MM.1S (cell line): ENCODE measurements at regions not wholly inside any gene's neighbourhood (a gene's known extent, or its start where the extent isn't known, plus 50 kb on each side); places are given as distances from the start of the nearest gene placed in this dataset.
"Not testable (repeated sequence)": the region's sequence is repeated elsewhere in the genome, so short reads cannot be mapped to it uniquely, and the experiment has no call there.

Source experiments
- DNase-seq: peaks from one replicate; pipeline ENCODE4 v3.0.0-alpha.2; 2015
- H2AFZ ChIP-seq: fragments of 300-600 bp; sonication (generic); 2 replicates; pipeline ENCODE4 v1.6.0; 2016; ENCODE audit warnings: antibody characterized with exemption, low read length
- H3F3A ChIP-seq: fragments of 300-600 bp; sonication (generic); 2 replicates; pipeline ENCODE4 v1.6.1; 2016; ENCODE audit warnings: mild to moderate bottlenecking, antibody characterized with exemption, low read length, moderate library complexity, mixed read lengths; ENCODE audit not compliant: insufficient read depth
- H3K27ac ChIP-seq: fragments of 300-600 bp; sonication (generic); 2 replicates; pipeline ENCODE4 v1.5.1; 2016; ENCODE audit warnings: mild to moderate bottlenecking, low read length
- H3K27me3 ChIP-seq: fragments of 300-600 bp; sonication (generic); replicated peaks from 2 replicates; pipeline ENCODE4 v1.6.0; 2016; ENCODE audit warnings: low read length; ENCODE audit not compliant: insufficient read depth
- H3K36me3 ChIP-seq: fragments of 300-600 bp; sonication (generic); replicated peaks from 2 replicates; pipeline ENCODE4 v1.6.1; 2016; ENCODE audit warnings: mild to moderate bottlenecking, low read length, mixed read lengths; ENCODE audit not compliant: insufficient read depth
- H3K4me1 ChIP-seq: fragments of 300-600 bp; sonication (generic); 2 replicates; pipeline ENCODE4 v1.6.1; 2016; ENCODE audit warnings: low read length, mixed read lengths
- H3K4me2 ChIP-seq: fragments of 300-600 bp; sonication (generic); 2 replicates; pipeline ENCODE4 v1.6.0; 2016; ENCODE audit warnings: low read depth, low read length
- H3K4me3 ChIP-seq: fragments of 300-600 bp; sonication (generic); 2 replicates; pipeline ENCODE4 v1.5.1; 2016; ENCODE audit warnings: low read length, mixed read lengths
- H3K79me2 ChIP-seq: fragments of 300-600 bp; sonication (generic); 2 replicates; pipeline ENCODE4 v1.6.1; 2016; ENCODE audit warnings: mixed run types, low read length, mixed read lengths
- H3K9ac ChIP-seq: fragments of 300-600 bp; sonication (generic); 2 replicates; pipeline ENCODE4 v1.6.1; 2016; ENCODE audit warnings: low read length, mixed read lengths
- H3K9me2 ChIP-seq: fragments of 300-600 bp; sonication (generic); replicated peaks from 2 replicates; pipeline ENCODE4 v1.6.1; 2016; ENCODE audit warnings: mild to moderate bottlenecking, low read length, mixed read lengths; ENCODE audit not compliant: insufficient read depth
- H3K9me3 ChIP-seq: fragments of 300-600 bp; sonication (generic); replicated peaks from 2 replicates; pipeline ENCODE4 v1.6.1; 2016; ENCODE audit warnings: mild to moderate bottlenecking, low read length, mixed read lengths; ENCODE audit not compliant: insufficient read depth
- H4K20me1 ChIP-seq: fragments of 300-600 bp; sonication (generic); 2 replicates; pipeline ENCODE4 v1.6.1; 2016; ENCODE audit warnings: mild to moderate bottlenecking, low read length, moderate library complexity, mixed read lengths; ENCODE audit not compliant: insufficient read depth
- EZH2 ChIP-seq: fragments of 300-600 bp; sonication (generic); optimal IDR thresholded peaks from 2 replicates; pipeline ENCODE3; 2017; ENCODE audit warnings: low read depth, mild to moderate bottlenecking, antibody characterized with exemption, low read length, mixed read lengths
- EZH2phosphoT487 ChIP-seq: fragments of 300-600 bp; sonication (generic); IDR thresholded peaks from 2 replicates; pipeline ENCODE4 v1.6.1; 2018; ENCODE audit warnings: antibody characterized with exemption, low read length
- TF ChIP-seq, protein P1 (sequence below): fragments of 300-600 bp; sonication (generic); IDR thresholded peaks from 2 replicates; pipeline ENCODE4 v1.5.1; 2016; ENCODE audit warnings: antibody characterized with exemption, low read length, mixed read lengths

DNA sequence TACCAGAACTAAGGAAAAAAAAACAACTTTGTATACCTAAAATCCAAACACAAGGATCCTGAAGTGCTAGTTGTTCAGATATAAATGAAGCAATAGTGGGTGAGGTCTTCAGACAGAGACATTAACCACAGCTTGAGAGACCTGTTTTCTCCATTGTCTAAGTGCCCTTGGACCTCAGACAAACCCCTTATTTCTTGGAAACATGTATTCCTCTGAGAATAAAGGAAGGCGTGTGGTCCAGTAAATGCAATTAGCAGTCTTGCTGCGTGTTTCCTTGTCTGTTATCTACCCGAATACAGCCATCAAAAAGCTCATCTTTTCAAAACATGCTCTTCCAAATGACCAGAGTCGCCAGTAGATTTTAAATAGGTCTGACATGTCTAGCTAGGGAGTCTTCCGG is 291.1 kb upstream of the NFIA start:
- no peak overlapping the region for H3K4me3 ChIP-seq
- no peaks in the 10 kb centered on the region for H3K9me2 ChIP-seq
- no peaks in the 10 kb centered on the region for H3K27me3 ChIP-seq
- no peaks in the 10 kb centered on the region for H3K79me2 ChIP-seq
- no peak overlapping the region for H3K4me2 ChIP-seq
- no peaks in the 10 kb centered on the region for H3K36me3 ChIP-seq
- H4K20me1 ChIP-seq: no peaks in the 10 kb centered on the region
- H3K9ac ChIP-seq: no peak overlapping the region
- no peak for TF ChIP-seq EZH2
- TF ChIP-seq EZH2phosphoT487: no peak
- TF ChIP-seq, protein P1, sequence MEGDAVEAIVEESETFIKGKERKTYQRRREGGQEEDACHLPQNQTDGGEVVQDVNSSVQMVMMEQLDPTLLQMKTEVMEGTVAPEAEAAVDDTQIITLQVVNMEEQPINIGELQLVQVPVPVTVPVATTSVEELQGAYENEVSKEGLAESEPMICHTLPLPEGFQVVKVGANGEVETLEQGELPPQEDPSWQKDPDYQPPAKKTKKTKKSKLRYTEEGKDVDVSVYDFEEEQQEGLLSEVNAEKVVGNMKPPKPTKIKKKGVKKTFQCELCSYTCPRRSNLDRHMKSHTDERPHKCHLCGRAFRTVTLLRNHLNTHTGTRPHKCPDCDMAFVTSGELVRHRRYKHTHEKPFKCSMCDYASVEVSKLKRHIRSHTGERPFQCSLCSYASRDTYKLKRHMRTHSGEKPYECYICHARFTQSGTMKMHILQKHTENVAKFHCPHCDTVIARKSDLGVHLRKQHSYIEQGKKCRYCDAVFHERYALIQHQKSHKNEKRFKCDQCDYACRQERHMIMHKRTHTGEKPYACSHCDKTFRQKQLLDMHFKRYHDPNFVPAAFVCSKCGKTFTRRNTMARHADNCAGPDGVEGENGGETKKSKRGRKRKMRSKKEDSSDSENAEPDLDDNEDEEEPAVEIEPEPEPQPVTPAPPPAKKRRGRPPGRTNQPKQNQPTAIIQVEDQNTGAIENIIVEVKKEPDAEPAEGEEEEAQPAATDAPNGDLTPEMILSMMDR: no peak
- no peak overlapping the region for H3K27ac ChIP-seq
- no peaks in the 10 kb centered on the region for H3K9me3 ChIP-seq
- DNase-seq: no peak
- H3F3A ChIP-seq: no peaks in the 10 kb centered on the region
- H2AFZ ChIP-seq: no peak overlapping the region
- no peaks in the 10 kb centered on the region for H3K4me1 ChIP-seq

DNA sequence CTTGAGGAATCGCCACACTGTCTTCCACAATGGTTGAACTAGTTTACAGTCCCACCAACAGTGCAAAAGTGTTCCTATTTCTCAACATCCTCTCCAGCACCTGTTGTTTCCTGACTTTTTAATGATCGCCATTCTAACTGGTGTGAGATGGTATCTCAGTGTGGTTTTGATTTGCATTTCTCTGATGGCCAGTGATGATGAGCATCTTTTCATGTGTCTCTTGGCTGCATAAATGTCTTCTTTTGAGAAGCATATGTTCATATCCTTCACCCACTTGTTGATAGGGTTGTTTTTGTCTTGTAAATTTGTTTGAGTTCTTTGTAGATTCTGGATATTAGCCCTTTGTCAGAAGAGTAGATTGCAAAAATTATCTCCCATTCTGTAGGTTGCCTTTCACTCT is 309.3 kb upstream of the NFIA start:
- not testable (repeated sequence) for H4K20me1 ChIP-seq, H3K4me1 ChIP-seq, H3K79me2 ChIP-seq, DNase-seq, H3K9ac ChIP-seq, H3K4me3 ChIP-seq, H3K4me2 ChIP-seq, H3K9me2 ChIP-seq, H2AFZ ChIP-seq, H3K9me3 ChIP-seq, H3K36me3 ChIP-seq, H3F3A ChIP-seq, H3K27me3 ChIP-seq, H3K27ac ChIP-seq

DNA sequence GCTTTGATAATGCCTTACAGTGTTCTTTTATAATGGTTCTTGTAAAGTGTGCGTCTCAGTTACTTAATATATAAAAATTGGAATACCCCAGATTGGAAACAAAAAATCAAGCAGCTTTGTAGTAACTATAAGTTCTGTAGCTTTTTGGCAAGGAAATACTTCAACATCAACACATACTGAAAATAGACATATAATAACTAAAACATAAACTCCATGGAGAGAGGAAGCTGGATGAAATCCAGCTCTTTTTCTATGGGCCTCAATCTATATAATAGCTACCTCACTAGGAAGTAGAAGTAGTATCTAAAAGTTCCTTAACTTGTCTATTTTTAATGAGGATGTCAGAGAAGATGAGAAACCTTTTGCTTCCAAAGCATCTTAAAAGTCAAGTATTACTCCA is 313.3 kb upstream of the NFIA start:
- no peak overlapping the region for H3K4me2 ChIP-seq
- H3K27me3 ChIP-seq: no peaks in the 10 kb centered on the region
- TF ChIP-seq, protein P1: no peak
- TF ChIP-seq EZH2 (no peak), EZH2phosphoT487 (no peak)
- H3K36me3 ChIP-seq: no peaks in the 10 kb centered on the region
- no peak for DNase-seq
- H3K9me3 ChIP-seq: no peaks in the 10 kb centered on the region
- no peak overlapping the region for H3K4me3 ChIP-seq
- H3K27ac ChIP-seq: no peak overlapping the region
- no peaks in the 10 kb centered on the region for H3K9me2 ChIP-seq
- no peaks in the 10 kb centered on the region for H3K4me1 ChIP-seq
- no peak overlapping the region for H2AFZ ChIP-seq
- H4K20me1 ChIP-seq: no peaks in the 10 kb centered on the region
- H3K9ac ChIP-seq: no peak overlapping the region
- no peaks in the 10 kb centered on the region for H3K79me2 ChIP-seq
- H3F3A ChIP-seq: no peaks in the 10 kb centered on the region

DNA sequence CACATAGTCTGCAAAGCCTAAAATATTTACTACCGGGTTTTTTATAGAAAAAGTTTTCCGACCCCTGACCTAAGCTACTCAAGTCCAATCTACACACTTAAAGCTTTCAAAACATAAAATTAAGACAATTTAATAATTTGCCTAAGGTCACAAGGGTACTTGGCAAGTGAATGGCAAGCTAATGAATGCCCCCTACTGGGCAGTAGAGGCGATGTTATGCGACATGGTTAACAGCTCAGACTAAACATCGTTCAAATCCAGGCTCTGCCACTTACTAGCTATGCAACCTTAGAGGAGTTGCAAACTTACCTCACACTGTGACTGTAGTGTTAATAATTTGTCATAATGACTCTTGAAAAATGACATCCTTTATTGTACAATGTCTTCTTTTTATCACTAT is 317.2 kb upstream of the NFIA start:
- Histone ChIP-seq H3K79me2 (no peaks in the 10 kb centered on the region), H3F3A (no peaks in the 10 kb centered on the region), H3K9me3 (no peaks in the 10 kb centered on the region), H3K9ac (no peak overlapping the region), H3K4me3 (no peak overlapping the region), H3K27ac (no peak overlapping the region), H3K9me2 (no peaks in the 10 kb centered on the region), H3K4me1 (no peaks in the 10 kb centered on the region), H3K4me2 (no peak overlapping the region), H3K27me3 (no peaks in the 10 kb centered on the region), H4K20me1 (no peaks in the 10 kb centered on the region), H2AFZ (no peak overlapping the region), H3K36me3 (no peaks in the 10 kb centered on the region)
- TF ChIP-seq, protein P1: peak; percentile 50
- TF ChIP-seq EZH2: no peak
- DNase-seq: peak; percentile 21
